ENCODE measurements at regions not wholly inside any gene's neighbourhood (a gene's known extent, or its start where the extent isn't known, plus 50 kb on each side); places are given as distances from the start of the nearest gene placed in this dataset.

- no peak for ATAC-seq
- WGBS, 3 donors, result 57 to 58% (median 58%) methylated on average over 7 of the region's 7 CpGs
- Histone ChIP-seq H3K9me3 (no peaks in the 10 kb centered on the region), H3K36me3 (ENCODE audit: insufficient read depth in 1 of 2, low read depth in 1 of 2) (no peaks in the 10 kb centered on the region), H3K27ac (no peak overlapping the region), H3K27me3 (ENCODE audit: insufficient read depth in 3 of 3, low read length in 2 of 3) (peaks cover 3 to 34% (median 4%) of the 10 kb centered on the region in 3 donors), H3K4me1 (no peaks in the 10 kb centered on the region), H3K4me3 (no peak overlapping the region)
- TF ChIP-seq CTCF (IDR thresholded peaks at IDR 0.05), result no peak
- intact Hi-C loops (cut with DNase I), result no loop called here
- DNase-seq, result no peak
Measured at GRCh38 chr5:176172246-176172645, 66.0 kb upstream of the SIMC1 start.

- TF ChIP-seq CTCF (IDR thresholded peaks at IDR 0.05), result no peak
- Histone ChIP-seq H3K27me3 (ENCODE audit: insufficient read depth in 3 of 3, low read length in 2 of 3) (peaks cover 0 to 35% (median 9%) of the 10 kb centered on the region in 3 donors), H3K4me3 (no peak overlapping the region), H3K27ac (no peak overlapping the region), H3K36me3 (ENCODE audit: insufficient read depth in 1 of 2, low read depth in 1 of 2) (no peaks in the 10 kb centered on the region), H3K4me1 (no peaks in the 10 kb centered on the region), H3K9me3 (no peaks in the 10 kb centered on the region)
- ATAC-seq (no peak), DNase-seq (no peak)
- WGBS, 3 donors, result 72 to 74% (median 72%) methylated on average over 7 of the region's 7 CpGs
- intact Hi-C loops (cut with DNase I), result no loop called here
Measured at GRCh38 chr5:176173647-176174046, 64.6 kb upstream of the SIMC1 start.

- peaks cover 0 to 40% (median 14%) of the 10 kb centered on the region in 3 donors for H3K27me3 ChIP-seq (ENCODE audit: insufficient read depth in 3 of 3, low read length in 2 of 3)
- no peaks in the 10 kb centered on the region for H3K36me3 ChIP-seq (ENCODE audit: insufficient read depth in 1 of 2, low read depth in 1 of 2)
- no peak for TF ChIP-seq CTCF (IDR thresholded peaks at IDR 0.05)
- 75 to 87% (median 78%) methylated on average over 8 of the region's 8 CpGs for WGBS, 3 donors
- H3K27ac ChIP-seq, result no peak overlapping the region
- no peaks in the 10 kb centered on the region for H3K4me1 ChIP-seq
- intact Hi-C loops (cut with DNase I), result no loop called here
- ATAC-seq (no peak), DNase-seq (no peak)
- no peaks in the 10 kb centered on the region for H3K9me3 ChIP-seq
- H3K4me3 ChIP-seq, result no peak overlapping the region
Measured at GRCh38 chr5:176174345-176175025, 63.7 kb upstream of the SIMC1 start.

- no peak overlapping the region for H3K27ac ChIP-seq
- TF ChIP-seq CTCF (IDR thresholded peaks at IDR 0.05), result no peak
- H3K4me1 ChIP-seq, result no peaks in the 10 kb centered on the region
- H3K9me3 ChIP-seq, result no peaks in the 10 kb centered on the region
- ATAC-seq, result no peak
- no peaks in the 10 kb centered on the region for H3K36me3 ChIP-seq (ENCODE audit: insufficient read depth in 1 of 2, low read depth in 1 of 2)
- intact Hi-C loops (cut with DNase I), result no loop called here
- DNase-seq, result no peak
- WGBS, 3 donors, result 77 to 81% (median 78%) methylated on average over 16 of the region's 16 CpGs
- no peak overlapping the region for H3K4me3 ChIP-seq
- peaks cover 0 to 43% (median 14%) of the 10 kb centered on the region in 3 donors for H3K27me3 ChIP-seq (ENCODE audit: insufficient read depth in 3 of 3, low read length in 2 of 3)
Measured at GRCh38 chr5:176175101-176175852, 62.9 kb upstream of the SIMC1 start.
